ENCODE measurements at regions not wholly inside any gene's neighbourhood (a gene's known extent, or its start where the extent isn't known, plus 50 kb on each side); places are given as distances from the start of the nearest gene placed in this dataset.

GRCh38 chr1:72601035-72601674 is 318.8 kb upstream of the NEGR1 start:
- no peak for DNase-seq (ENCODE audit: low read depth, low spot score)
- Histone ChIP-seq H3K27ac (ENCODE audit: low read depth, low read length) (no peak overlapping the region), H3K9me3 (ENCODE audit: control insufficient read depth, insufficient read depth, low read length) (no peaks in the 10 kb centered on the region), H3K4me3 (ENCODE audit: low read depth, low read length) (no peak overlapping the region), H3K27me3 (ENCODE audit: control insufficient read depth, insufficient read depth, low read length) (no peaks in the 10 kb centered on the region)
- CTCF ChIA-PET: interaction anchor here (0.6 kb wide), 1 partner anchor 30 kb away, joined by 4 read pairs; no protein-coding TSS in a partner anchor
- POLR2A ChIA-PET: no interaction called here
- TF ChIP-seq, protein P1, sequence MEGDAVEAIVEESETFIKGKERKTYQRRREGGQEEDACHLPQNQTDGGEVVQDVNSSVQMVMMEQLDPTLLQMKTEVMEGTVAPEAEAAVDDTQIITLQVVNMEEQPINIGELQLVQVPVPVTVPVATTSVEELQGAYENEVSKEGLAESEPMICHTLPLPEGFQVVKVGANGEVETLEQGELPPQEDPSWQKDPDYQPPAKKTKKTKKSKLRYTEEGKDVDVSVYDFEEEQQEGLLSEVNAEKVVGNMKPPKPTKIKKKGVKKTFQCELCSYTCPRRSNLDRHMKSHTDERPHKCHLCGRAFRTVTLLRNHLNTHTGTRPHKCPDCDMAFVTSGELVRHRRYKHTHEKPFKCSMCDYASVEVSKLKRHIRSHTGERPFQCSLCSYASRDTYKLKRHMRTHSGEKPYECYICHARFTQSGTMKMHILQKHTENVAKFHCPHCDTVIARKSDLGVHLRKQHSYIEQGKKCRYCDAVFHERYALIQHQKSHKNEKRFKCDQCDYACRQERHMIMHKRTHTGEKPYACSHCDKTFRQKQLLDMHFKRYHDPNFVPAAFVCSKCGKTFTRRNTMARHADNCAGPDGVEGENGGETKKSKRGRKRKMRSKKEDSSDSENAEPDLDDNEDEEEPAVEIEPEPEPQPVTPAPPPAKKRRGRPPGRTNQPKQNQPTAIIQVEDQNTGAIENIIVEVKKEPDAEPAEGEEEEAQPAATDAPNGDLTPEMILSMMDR (IDR thresholded peaks at IDR 0.05; ENCODE audit: low read depth, low read length): no peak

- no peaks in the 10 kb centered on the region for H3K27me3 ChIP-seq (ENCODE audit: control insufficient read depth, insufficient read depth, low read length)
- DNase-seq (ENCODE audit: low read depth, low spot score): no peak
- TF ChIP-seq, protein P1 (IDR thresholded peaks at IDR 0.05; ENCODE audit: low read depth, low read length): no peak
- H3K9me3 ChIP-seq (ENCODE audit: control insufficient read depth, insufficient read depth, low read length): no peaks in the 10 kb centered on the region
- POLR2A ChIA-PET: no interaction called here
- no peak overlapping the region for H3K27ac ChIP-seq (ENCODE audit: low read depth, low read length)
- no peak overlapping the region for H3K4me3 ChIP-seq (ENCODE audit: low read depth, low read length)
- CTCF ChIA-PET: no interaction called here
Measured at GRCh38 chr1:72586023-72586685, 303.8 kb upstream of the NEGR1 start.

DNA sequence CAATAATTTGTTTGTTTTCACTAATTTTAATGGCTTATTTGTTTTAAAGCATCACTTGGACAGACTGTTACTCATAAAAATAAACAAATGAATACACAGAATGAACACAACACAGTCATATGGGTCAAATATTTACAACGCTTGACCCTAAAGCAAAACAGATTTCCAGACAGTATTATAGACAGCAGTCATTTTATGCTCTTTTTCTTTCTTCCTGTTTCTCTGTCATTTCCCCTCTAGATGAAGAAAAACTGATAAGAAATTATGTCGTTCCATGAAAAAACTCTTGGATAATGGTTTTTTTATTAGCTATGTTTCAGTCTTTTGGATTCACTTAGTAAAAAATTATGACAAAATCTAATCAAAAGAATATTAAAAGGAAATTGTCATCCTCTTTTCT is 297.3 kb upstream of the NEGR1 start:
- DNase-seq (ENCODE audit: low read depth, low spot score): no peak
- Histone ChIP-seq H3K4me3 (ENCODE audit: low read depth, low read length) (no peak overlapping the region), H3K27me3 (ENCODE audit: control insufficient read depth, insufficient read depth, low read length) (no peaks in the 10 kb centered on the region), H3K27ac (ENCODE audit: low read depth, low read length) (no peak overlapping the region), H3K9me3 (ENCODE audit: control insufficient read depth, insufficient read depth, low read length) (no peaks in the 10 kb centered on the region)
- ChIA-PET POLR2A (no interaction called here), CTCF (no interaction called here)
- TF ChIP-seq, protein P1 (IDR thresholded peaks at IDR 0.05; ENCODE audit: low read depth, low read length): no peak

- no peaks in the 10 kb centered on the region for H3K27me3 ChIP-seq (ENCODE audit: control insufficient read depth, insufficient read depth, low read length)
- CTCF ChIA-PET: no interaction called here
- H3K4me3 ChIP-seq (ENCODE audit: low read depth, low read length): no peak overlapping the region
- DNase-seq (ENCODE audit: low read depth, low spot score): no peak
- no peak overlapping the region for H3K27ac ChIP-seq (ENCODE audit: low read depth, low read length)
- POLR2A ChIA-PET: no interaction called here
- H3K9me3 ChIP-seq (ENCODE audit: control insufficient read depth, insufficient read depth, low read length): no peaks in the 10 kb centered on the region
- TF ChIP-seq, protein P1 (IDR thresholded peaks at IDR 0.05; ENCODE audit: low read depth, low read length): no peak
Measured at GRCh38 chr1:72570815-72571214, 288.5 kb upstream of the NEGR1 start.

DNA sequence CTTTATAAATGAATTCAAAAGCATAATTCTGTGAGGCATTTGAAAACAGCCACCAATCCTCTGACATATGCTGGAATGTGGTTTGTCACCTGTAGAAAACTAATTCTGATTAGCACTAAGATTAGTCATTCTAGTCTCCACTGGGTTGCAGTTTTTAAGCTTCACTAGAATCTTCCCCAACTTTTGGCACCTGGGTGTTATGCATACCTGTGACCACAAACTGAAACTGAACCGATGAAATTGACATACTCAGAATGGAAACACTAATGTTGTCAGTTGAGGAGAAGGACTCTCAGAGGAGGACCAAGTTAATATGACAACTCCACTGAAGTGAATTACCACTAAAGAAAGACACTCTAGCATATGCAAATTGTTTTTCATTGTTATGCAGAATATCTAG is 285.8 kb upstream of the NEGR1 start:
- no peaks in the 10 kb centered on the region for H3K9me3 ChIP-seq (ENCODE audit: control insufficient read depth, insufficient read depth, low read length)
- no peak for DNase-seq (ENCODE audit: low read depth, low spot score)
- no peak overlapping the region for H3K27ac ChIP-seq (ENCODE audit: low read depth, low read length)
- POLR2A ChIA-PET: no interaction called here
- CTCF ChIA-PET: no interaction called here
- H3K4me3 ChIP-seq (ENCODE audit: low read depth, low read length): no peak overlapping the region
- TF ChIP-seq, protein P1 (IDR thresholded peaks at IDR 0.05; ENCODE audit: low read depth, low read length): no peak
- no peaks in the 10 kb centered on the region for H3K27me3 ChIP-seq (ENCODE audit: control insufficient read depth, insufficient read depth, low read length)
